Mesenchymal stem cell (in vitro differentiated cells and primary cell): ENCODE measurements at regions not wholly inside any gene's neighbourhood (a gene's known extent, or its start where the extent isn't known, plus 50 kb on each side); places are given as distances from the start of the nearest gene placed in this dataset.
"Not testable (repeated sequence)": the region's sequence is repeated elsewhere in the genome, so short reads cannot be mapped to it uniquely, and the experiment has no call there.

Experiments
- DNase-seq: peaks from one replicate; pipeline ENCODE4 v3.0.0-alpha.2; 2013
- H2AFZ ChIP-seq: one replicate; pipeline ENCODE4 v1.6.1; 2013; ENCODE audit warnings: low read depth, mild to moderate bottlenecking, control low read depth, inconsistent platforms, low read length, moderate library complexity
- H2AK5ac ChIP-seq: 2 replicates; pipeline ENCODE4 v1.6.1; 2013; ENCODE audit warnings: low read length, moderate library complexity, mild to moderate bottlenecking, inconsistent platforms; ENCODE audit not compliant: severe bottlenecking
- H2BK120ac ChIP-seq: one replicate; pipeline ENCODE4 v1.6.1; 2013; ENCODE audit warnings: low read depth, mild to moderate bottlenecking, inconsistent platforms, low read length, moderate library complexity
- H2BK12ac ChIP-seq, 2 experiments: one replicate each; pipeline ENCODE4 v1.6.1; 2013; ENCODE audit warnings: inconsistent platforms in 2 of 2, low read length in 2 of 2, mild to moderate bottlenecking in 2 of 2, moderate library complexity in 2 of 2, control low read depth in 1 of 2
- H2BK15ac ChIP-seq: one replicate; pipeline ENCODE4 v1.6.1; 2013; ENCODE audit warnings: mild to moderate bottlenecking, low read depth, inconsistent platforms; ENCODE audit not compliant: poor library complexity, severe bottlenecking
- H2BK5ac ChIP-seq: 2 replicates; pipeline ENCODE4 v1.6.1; 2013; ENCODE audit warnings: low read depth, mild to moderate bottlenecking, low read length, control low read depth, inconsistent platforms; ENCODE audit not compliant: poor library complexity, severe bottlenecking
- H3K14ac ChIP-seq, 2 experiments: one replicate each; pipeline ENCODE4 v1.6.1; 2013; ENCODE audit warnings: inconsistent platforms in 2 of 2, low read length in 2 of 2, control low read depth in 1 of 2, mild to moderate bottlenecking in 1 of 2, moderate library complexity in 1 of 2
- H3K18ac ChIP-seq, 2 experiments: one replicate each; pipeline ENCODE4 v1.6.1; 2013; ENCODE audit warnings: inconsistent platforms in 2 of 2, low read length in 2 of 2, control low read depth in 1 of 2, low read depth in 1 of 2, mild to moderate bottlenecking in 1 of 2
- H3K23ac ChIP-seq, 2 experiments: one replicate each; pipeline ENCODE4 v1.6.1; 2013; ENCODE audit warnings: inconsistent platforms in 2 of 2, low read length in 2 of 2, mild to moderate bottlenecking in 2 of 2, moderate library complexity in 2 of 2, control low read depth in 1 of 2
- H3K27ac ChIP-seq: 2 replicates; pipeline ENCODE4 v1.5.1; 2013; ENCODE audit warnings: mild to moderate bottlenecking, moderate library complexity, low read length, control low read depth, inconsistent platforms; ENCODE audit not compliant: poor library complexity, severe bottlenecking
- H3K27me3 ChIP-seq, 2 experiments: 2 replicates each; pipeline versions ENCODE4 v1.6.1 to v1.7.0; 2013; ENCODE audit warnings: low read length in 2 of 2, mild to moderate bottlenecking in 2 of 2, moderate library complexity in 2 of 2, control low read depth in 1 of 2, inconsistent platforms in 1 of 2; ENCODE audit not compliant: control insufficient read depth in 1 of 2, insufficient read depth in 1 of 2
- H3K36me3 ChIP-seq, 2 experiments: 2 replicates each; pipeline versions ENCODE4 v1.6.1 to v1.7.0; 2013; ENCODE audit warnings: low read length in 2 of 2, control low read depth in 1 of 2, inconsistent platforms in 1 of 2, low read depth in 1 of 2, mild to moderate bottlenecking in 1 of 2; ENCODE audit not compliant: insufficient read depth in 2 of 2, control insufficient read depth in 1 of 2
- H3K4ac ChIP-seq, 2 experiments: one replicate each; pipeline ENCODE4 v1.6.1; 2013; ENCODE audit warnings: inconsistent platforms in 2 of 2, low read length in 2 of 2, mild to moderate bottlenecking in 2 of 2, moderate library complexity in 2 of 2, control low read depth in 1 of 2, low read depth in 1 of 2
- H3K4me1 ChIP-seq: 2 replicates; pipeline ENCODE4 v1.6.1; 2013; ENCODE audit warnings: low read depth, low read length, control low read depth; ENCODE audit not compliant: control insufficient read depth, insufficient read depth
- H3K4me2 ChIP-seq: 2 replicates; pipeline ENCODE4 v1.6.1; 2013; ENCODE audit warnings: low read length, mild to moderate bottlenecking, inconsistent platforms; ENCODE audit not compliant: poor library complexity, severe bottlenecking
- H3K4me3 ChIP-seq, 2 experiments: 2 replicates each; pipeline versions ENCODE4 v1.5.1 to v1.7.0; 2013; ENCODE audit warnings: low read length in 2 of 2, mild to moderate bottlenecking in 2 of 2, control low read depth in 1 of 2, low read depth in 1 of 2; ENCODE audit not compliant: insufficient read depth in 1 of 2
- H3K79me1 ChIP-seq: replicated peaks from 2 replicates; pipeline ENCODE4 v1.6.1; 2013; ENCODE audit warnings: mild to moderate bottlenecking, control low read depth, low read length, inconsistent platforms; ENCODE audit not compliant: poor library complexity, severe bottlenecking
- H3K9ac ChIP-seq: 2 replicates; pipeline ENCODE4 v1.7.0; 2013; ENCODE audit warnings: mild to moderate bottlenecking, low read length, moderate library complexity
- H3K9me3 ChIP-seq: 2 replicates; pipeline ENCODE4 v1.7.0; 2013; ENCODE audit warnings: mild to moderate bottlenecking, low read length; ENCODE audit not compliant: control insufficient read depth
- H4K8ac ChIP-seq: one replicate; pipeline ENCODE4 v1.6.1; 2013; ENCODE audit warnings: inconsistent platforms, mild to moderate bottlenecking, low read length, moderate library complexity
- H4K91ac ChIP-seq: one replicate; pipeline ENCODE4 v1.6.1; 2013; ENCODE audit warnings: mild to moderate bottlenecking, low read length, inconsistent platforms
- WGBS: methylation state at CpG from one replicate; pipeline ENCODE4 v1.1.7; 2013; ENCODE audit warnings: mixed read lengths; 5-methylcytosine and 5-hydroxymethylcytosine counted together

DNA sequence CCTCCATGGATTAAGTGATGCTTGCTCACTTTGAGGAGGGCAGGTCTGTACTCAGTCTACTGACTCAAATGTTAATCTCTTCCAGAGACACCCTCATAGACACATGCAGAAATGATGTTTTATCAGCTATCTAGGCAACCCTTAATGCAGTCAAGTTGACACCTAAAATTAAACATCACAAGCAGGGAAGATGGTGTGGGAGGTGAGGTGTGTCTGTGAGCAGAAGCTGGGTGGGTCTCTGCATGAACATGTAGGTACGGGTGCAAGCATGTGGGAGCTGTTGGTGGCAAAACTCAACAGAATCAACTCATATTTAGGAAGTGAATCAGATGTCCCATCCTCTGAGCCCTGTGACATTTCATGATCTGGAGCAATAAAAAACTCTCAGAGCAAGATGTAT, 249.2 kb upstream of the SGCG start:
- no peak overlapping the region for H2BK120ac ChIP-seq
- no peaks in the 10 kb centered on the region for H3K27me3 ChIP-seq
- no peak overlapping the region for H2AFZ ChIP-seq
- WGBS, result no CpG with 5 or more reads among the region's 1 CpG
- H3K4me1 ChIP-seq, result peaks cover 4% of the 10 kb centered on the region
- H4K8ac ChIP-seq, result no peak overlapping the region
- H2AK5ac ChIP-seq, result no peak overlapping the region
- H3K23ac ChIP-seq, result no peak overlapping the region
- H3K9ac ChIP-seq, result no peak overlapping the region
- no peaks in the 10 kb centered on the region for H3K9me3 ChIP-seq
- H3K14ac ChIP-seq, result no peak overlapping the region
- no peak overlapping the region for H3K4ac ChIP-seq
- no peak overlapping the region for H3K27ac ChIP-seq
- H3K4me3 ChIP-seq, result no peak overlapping the region
- H3K36me3 ChIP-seq, result no peaks in the 10 kb centered on the region
- no peak overlapping the region for H2BK5ac ChIP-seq
- no peak overlapping the region for H2BK12ac ChIP-seq
- no peak overlapping the region for H3K18ac ChIP-seq
- DNase-seq, result no peak
- no peak overlapping the region for H2BK15ac ChIP-seq
- H4K91ac ChIP-seq, result no peak overlapping the region
- no peak overlapping the region for H3K4me2 ChIP-seq
- no peaks in the 10 kb centered on the region for H3K79me1 ChIP-seq

DNA sequence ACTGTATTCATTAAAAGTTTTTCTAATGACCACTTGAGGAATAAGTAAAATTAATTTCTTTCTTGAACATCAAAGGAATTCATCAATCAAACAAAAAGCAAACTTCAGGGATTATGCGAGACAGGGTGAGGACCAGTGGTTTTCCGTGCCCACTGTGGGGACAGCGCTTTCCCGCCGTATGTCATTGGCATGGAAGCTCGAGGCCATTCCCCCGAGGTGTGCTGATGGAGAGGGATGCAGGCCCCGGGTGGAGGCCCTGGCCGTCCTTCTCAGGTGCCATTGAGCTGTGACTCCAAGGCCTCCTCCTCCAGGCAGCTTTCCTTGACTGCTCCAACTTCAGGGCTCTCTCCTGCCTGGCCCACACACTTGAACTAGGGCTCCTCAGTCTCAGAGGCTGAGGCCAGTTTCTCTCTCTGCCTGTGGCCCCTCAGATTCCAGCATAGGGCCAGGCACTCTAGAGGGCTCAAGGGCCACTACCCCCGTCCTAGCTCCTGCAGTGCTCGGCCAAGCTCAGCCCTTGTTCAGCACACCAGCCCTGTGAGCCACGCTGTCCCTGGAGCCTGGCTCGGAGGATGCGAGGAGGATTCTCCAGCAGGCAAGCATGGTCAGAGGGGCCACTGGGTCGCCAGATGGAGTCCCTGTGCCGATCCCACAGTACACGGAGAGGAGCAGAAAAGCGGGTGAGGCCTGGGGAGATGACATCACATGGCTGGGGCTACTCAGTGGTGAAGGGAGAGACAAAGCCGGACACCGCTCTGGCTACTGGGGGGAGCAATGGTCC, 248.0 kb upstream of the SGCG start:
- not testable (repeated sequence) for H2BK5ac ChIP-seq, H2BK12ac ChIP-seq, H3K18ac ChIP-seq, H2AFZ ChIP-seq, H3K27me3 ChIP-seq, H2AK5ac ChIP-seq, H3K9ac ChIP-seq, H3K4me3 ChIP-seq, H3K4me1 ChIP-seq, H3K9me3 ChIP-seq, H3K4me2 ChIP-seq, H3K36me3 ChIP-seq, H3K27ac ChIP-seq, H3K23ac ChIP-seq, H2BK120ac ChIP-seq, DNase-seq, H3K79me1 ChIP-seq, H3K4ac ChIP-seq, H2BK15ac ChIP-seq, H3K14ac ChIP-seq, H4K8ac ChIP-seq, H4K91ac ChIP-seq
- 84% methylated on average over 18 of the region's 20 CpGs for WGBS

DNA sequence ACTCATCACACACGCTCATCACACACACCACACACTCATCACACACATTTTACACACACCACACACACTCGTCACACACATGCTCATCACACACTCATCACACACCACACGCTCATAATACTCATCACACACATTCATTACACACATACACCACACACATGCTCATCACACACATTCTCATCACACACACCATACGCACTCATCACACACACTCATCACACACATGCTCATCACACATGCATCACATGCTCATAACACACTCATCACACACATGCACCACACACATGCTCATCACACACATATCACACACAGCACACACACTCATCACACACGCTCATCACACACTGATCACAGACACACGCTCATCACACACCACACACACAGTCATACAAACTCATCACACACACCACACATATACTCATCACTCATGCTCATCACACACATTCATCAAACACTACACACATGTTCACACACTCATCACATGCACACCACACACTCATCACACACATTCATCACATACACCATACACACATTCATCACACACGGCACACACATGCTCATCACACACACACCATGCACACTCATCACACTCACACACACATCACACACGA, 247.1 kb upstream of the SGCG start:
- Histone ChIP-seq H3K18ac (no peak overlapping the region), H3K79me1 (no peaks in the 10 kb centered on the region), H2BK15ac (no peak overlapping the region), H3K23ac (no peak overlapping the region), H4K91ac (no peak overlapping the region), H3K27ac (no peak overlapping the region), H3K9me3 (no peaks in the 10 kb centered on the region), H3K4me2 (no peak overlapping the region), H2BK120ac (no peak overlapping the region), H2BK12ac (no peak overlapping the region), H3K36me3 (no peaks in the 10 kb centered on the region), H3K9ac (no peak overlapping the region), H3K4ac (no peak overlapping the region), H4K8ac (no peak overlapping the region), H3K27me3 (no peaks in the 10 kb centered on the region), H2BK5ac (no peak overlapping the region), H2AFZ (no peak overlapping the region), H2AK5ac (no peak overlapping the region), H3K4me3 (no peak overlapping the region), H3K4me1 (no peaks in the 10 kb centered on the region), H3K14ac (no peak overlapping the region)
- 77% methylated on average over 8 of the region's 8 CpGs for WGBS
- no peak for DNase-seq

DNA sequence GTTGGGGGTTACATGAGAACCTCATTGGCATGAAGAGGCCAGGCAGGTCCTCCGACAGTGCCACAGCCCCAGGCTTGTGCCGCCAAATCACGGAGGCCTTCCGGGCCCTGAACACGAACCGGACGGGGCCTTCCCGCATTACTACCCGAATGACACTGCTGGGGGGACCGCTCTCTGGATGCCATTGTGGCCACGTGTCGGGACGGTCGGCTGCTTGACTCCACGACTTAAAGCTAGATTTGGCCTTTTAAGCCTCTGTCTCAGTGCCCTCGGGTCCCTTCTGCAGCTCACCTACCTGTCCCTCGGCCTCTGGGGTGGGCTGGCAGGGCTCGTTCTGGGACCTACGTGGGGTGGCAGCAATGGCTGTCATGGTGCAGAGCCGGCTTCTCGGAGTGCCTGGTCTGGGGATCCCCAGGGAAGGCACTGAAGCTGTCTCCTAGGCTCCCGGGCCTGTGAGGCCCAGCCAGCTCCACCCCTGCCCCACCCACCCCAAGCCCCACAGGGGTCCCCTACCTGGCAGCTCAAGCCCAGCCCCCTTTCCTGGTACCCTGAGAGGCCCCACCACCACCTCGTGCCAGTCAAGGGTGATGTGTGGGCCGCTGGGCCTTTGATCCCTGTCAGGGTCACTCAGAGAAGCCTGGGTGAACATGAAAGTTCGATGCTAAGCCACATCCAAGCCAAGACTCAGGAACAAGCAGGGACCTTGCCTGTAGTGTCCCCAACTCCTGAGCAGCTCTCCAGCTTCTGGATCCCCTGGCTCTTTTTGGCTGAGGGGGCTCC, 245.8 kb upstream of the SGCG start:
- Histone ChIP-seq H2BK5ac (no peak overlapping the region), H3K4me2 (no peak overlapping the region), H3K36me3 (no peaks in the 10 kb centered on the region), H2BK120ac (no peak overlapping the region), H3K9ac (no peak overlapping the region), H3K4me3 (no peak overlapping the region), H3K79me1 (no peaks in the 10 kb centered on the region), H2BK12ac (no peak overlapping the region), H3K4me1 (no peaks in the 10 kb centered on the region), H2BK15ac (no peak overlapping the region), H3K4ac (no peak overlapping the region), H3K14ac (no peak overlapping the region), H3K18ac (no peak overlapping the region), H2AK5ac (no peak overlapping the region), H3K23ac (no peak overlapping the region), H3K27me3 (no peaks in the 10 kb centered on the region), H4K91ac (no peak overlapping the region), H4K8ac (no peak overlapping the region), H3K27ac (no peak overlapping the region), H2AFZ (no peak overlapping the region), H3K9me3 (no peaks in the 10 kb centered on the region)
- 81% methylated on average over 25 of the region's 25 CpGs for WGBS
- DNase-seq, result no peak
